DND-41 (cell line): ENCODE measurements at regions not wholly inside any gene's neighbourhood (a gene's known extent, or its start where the extent isn't known, plus 50 kb on each side); places are given as distances from the start of the nearest gene placed in this dataset.

Experiments used
- ATAC-seq: fragments of 200-7000 bp; cut with Tn5 transposase; 3 replicates; pipeline ENCODE4 v1.9.1; 2021; ENCODE audit warnings: low read depth; ENCODE audit not compliant: insufficient read depth
- DNase-seq: peaks from one replicate; pipeline ENCODE4 v3.0.0-alpha.2; 2020
- H2AFZ ChIP-seq: 2 replicates; pipeline ENCODE4 v1.6.0; 2012; ENCODE audit warnings: low read depth, low read length
- H3K27ac ChIP-seq: 2 replicates; pipeline ENCODE4 v1.5.1; 2012; ENCODE audit warnings: low read length, inconsistent platforms
- H3K27me3 ChIP-seq: fragments of 200-600 bp; sonication (generic); 2 replicates; pipeline ENCODE4 v1.6.0; 2012; ENCODE audit warnings: low read length, mild to moderate bottlenecking, inconsistent platforms; ENCODE audit not compliant: insufficient read depth, poor library complexity
- H3K36me3 ChIP-seq: 2 replicates; pipeline ENCODE4 v1.5.1; 2012; ENCODE audit warnings: low read length, inconsistent platforms; ENCODE audit not compliant: insufficient read depth
- H3K4me1 ChIP-seq: 2 replicates; pipeline ENCODE4 v1.5.1; 2012; ENCODE audit warnings: mild to moderate bottlenecking, low read length; ENCODE audit not compliant: insufficient read depth
- H3K4me2 ChIP-seq: 2 replicates; pipeline ENCODE4 v1.6.0; 2012; ENCODE audit warnings: mild to moderate bottlenecking, moderate library complexity, low read length, inconsistent platforms; ENCODE audit not compliant: insufficient read depth
- H3K4me3 ChIP-seq, 2 experiments: fragments of 200-600 bp in 1 of 2; shearing (Covaris generic) in 1 of 2; 2 replicates each; pipeline ENCODE4 v1.5.1; 2012 to 2016; ENCODE audit warnings: inconsistent platforms in 2 of 2, low read length in 2 of 2, mild to moderate bottlenecking in 2 of 2, low read depth in 1 of 2, moderate library complexity in 1 of 2
- H3K79me2 ChIP-seq: 2 replicates; pipeline ENCODE4 v1.6.0; 2012; ENCODE audit warnings: low read length, inconsistent platforms; ENCODE audit not compliant: insufficient read depth
- H3K9ac ChIP-seq: 2 replicates; pipeline ENCODE4 v1.6.0; 2012; ENCODE audit warnings: low read depth, mild to moderate bottlenecking, inconsistent platforms, low read length, moderate library complexity
- H3K9me3 ChIP-seq: 2 replicates; pipeline ENCODE4 v1.5.1; 2012; ENCODE audit warnings: low read length, moderate library complexity, mild to moderate bottlenecking, inconsistent platforms; ENCODE audit not compliant: insufficient read depth, severe bottlenecking
- H4K20me1 ChIP-seq: 2 replicates; pipeline ENCODE4 v1.6.0; 2012; ENCODE audit warnings: low read length; ENCODE audit not compliant: insufficient read depth
- CTCF ChIP-seq: IDR thresholded peaks from 2 replicates; pipeline ENCODE4 v1.5.1; 2012; ENCODE audit warnings: borderline replicate concordance, low read length, moderate library complexity, mild to moderate bottlenecking; ENCODE audit not compliant: poor library complexity, severe bottlenecking; ENCODE audit errors: extremely low read depth
- EZH2 ChIP-seq: IDR thresholded peaks from 3 replicates; pipeline ENCODE4 v1.6.1; 2012; ENCODE audit warnings: borderline replicate concordance, low read depth, mild to moderate bottlenecking, moderate library complexity, low read length, inconsistent platforms; ENCODE audit not compliant: severe bottlenecking

GRCh38 chr17:77690271-77691161, 268.0 kb upstream of the TNRC6C start:
- Histone ChIP-seq H2AFZ (no peak overlapping the region), H3K9me3 (no peaks in the 10 kb centered on the region), H3K4me1 (no peaks in the 10 kb centered on the region), H3K36me3 (no peaks in the 10 kb centered on the region), H3K4me2 (no peak overlapping the region), H3K27ac (no peak overlapping the region), H3K27me3 (no peaks in the 10 kb centered on the region), H3K79me2 (no peaks in the 10 kb centered on the region), H3K4me3 (no peak overlapping the region), H3K9ac (no peak overlapping the region), H4K20me1 (no peaks in the 10 kb centered on the region)
- no peak for ATAC-seq
- DNase-seq: no peak
- no peak for TF ChIP-seq CTCF

GRCh38 chr17:77691216-77692085, 267.1 kb upstream of the TNRC6C start:
- H3K4me1 ChIP-seq: no peaks in the 10 kb centered on the region
- H3K4me3 ChIP-seq: no peak overlapping the region
- TF ChIP-seq EZH2: no peak
- TF ChIP-seq CTCF: no peak
- no peaks in the 10 kb centered on the region for H4K20me1 ChIP-seq
- no peaks in the 10 kb centered on the region for H3K36me3 ChIP-seq
- no peaks in the 10 kb centered on the region for H3K9me3 ChIP-seq
- no peak for ATAC-seq
- no peaks in the 10 kb centered on the region for H3K27me3 ChIP-seq
- no peak overlapping the region for H3K27ac ChIP-seq
- no peak overlapping the region for H2AFZ ChIP-seq
- no peak overlapping the region for H3K4me2 ChIP-seq
- H3K9ac ChIP-seq: no peak overlapping the region
- no peaks in the 10 kb centered on the region for H3K79me2 ChIP-seq
- DNase-seq: no peak

- no peaks in the 10 kb centered on the region for H3K27me3 ChIP-seq
- no peak overlapping the region for H3K9ac ChIP-seq
- H3K27ac ChIP-seq: no peak overlapping the region
- H3K4me2 ChIP-seq: no peak overlapping the region
- no peaks in the 10 kb centered on the region for H3K79me2 ChIP-seq
- no peak overlapping the region for H2AFZ ChIP-seq
- H3K36me3 ChIP-seq: no peaks in the 10 kb centered on the region
- TF ChIP-seq EZH2 (no peak), CTCF (no peak)
- H3K4me3 ChIP-seq: no peak overlapping the region
- no peaks in the 10 kb centered on the region for H3K9me3 ChIP-seq
- no peaks in the 10 kb centered on the region for H3K4me1 ChIP-seq
- ATAC-seq (peak; percentile 58), DNase-seq (peak; percentile 29)
- no peaks in the 10 kb centered on the region for H4K20me1 ChIP-seq
These were observed 265.8 kb upstream of the TNRC6C start for GRCh38 chr17:77692571-77693161.
